ENCODE measurements at regions not wholly inside any gene's neighbourhood (a gene's known extent, or its start where the extent isn't known, plus 50 kb on each side); places are given as distances from the start of the nearest gene placed in this dataset.

DNA sequence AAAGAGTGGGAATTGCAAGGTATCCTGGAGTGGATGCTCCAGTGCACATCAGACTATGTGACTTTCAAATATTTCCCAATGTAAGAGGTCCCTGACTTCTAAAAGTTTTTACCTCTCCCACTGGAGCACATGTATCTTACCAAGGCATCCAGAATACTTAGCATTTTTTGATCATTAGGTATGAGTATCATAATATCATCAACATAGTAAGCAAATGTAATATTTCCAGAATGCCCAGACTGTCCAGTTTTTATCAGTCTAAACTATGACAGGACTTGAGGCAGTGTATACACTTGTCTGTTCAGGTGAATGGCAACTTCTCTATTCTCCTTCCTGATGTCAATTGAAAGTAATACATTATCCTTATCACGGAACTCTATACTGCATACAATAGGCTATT lies 924.6 kb upstream of the GJE1 start:
- Histone ChIP-seq H4K20me1 (ENCODE audit: low read depth) (no peaks in the 10 kb centered on the region), H2AFZ (replicated peaks) (no peak overlapping the region), H3K27me3 (no peaks in the 10 kb centered on the region), H3K9me3 (ENCODE audit: low read depth) (no peaks in the 10 kb centered on the region), H3F3A (ENCODE audit: low read depth) (no peaks in the 10 kb centered on the region), H3K27ac (no peak overlapping the region), H3K4me2 (no peak overlapping the region), H3K4me1 (no peaks in the 10 kb centered on the region), H3K4me3 (no peak overlapping the region), H3K79me2 (ENCODE audit: low read depth) (no peaks in the 10 kb centered on the region), H3K9ac (no peak overlapping the region), H3K36me3 (no peaks in the 10 kb centered on the region)
- Mint-ChIP-seq H3K27ac (no peak overlapping the region), H3K4me1 (no peaks in the 10 kb centered on the region), H3K9me3 (no peaks in the 10 kb centered on the region), H3K27me3 (ENCODE audit: insufficient read depth, low read depth) (no peaks in the 10 kb centered on the region), H3K4me3 (no peak overlapping the region), H3K36me3 (no peaks in the 10 kb centered on the region)
- DNase-seq (ENCODE audit: low spot score) = no peak
- no peak for TF ChIP-seq EZH2 (IDR thresholded peaks at IDR 0.05)

- Mint-ChIP-seq H3K4me3 (no peak overlapping the region), H3K9me3 (no peaks in the 10 kb centered on the region), H3K36me3 (no peaks in the 10 kb centered on the region), H3K27ac (no peak overlapping the region), H3K4me1 (peaks cover 1% of the 10 kb centered on the region), H3K27me3 (ENCODE audit: insufficient read depth, low read depth) (no peaks in the 10 kb centered on the region)
- Histone ChIP-seq H3K4me2 (no peak overlapping the region), H3K9ac (no peak overlapping the region), H3K79me2 (ENCODE audit: low read depth) (no peaks in the 10 kb centered on the region), H3K4me1 (peaks cover 2% of the 10 kb centered on the region), H3K27me3 (no peaks in the 10 kb centered on the region), H3F3A (ENCODE audit: low read depth) (no peaks in the 10 kb centered on the region), H2AFZ (replicated peaks) (no peak overlapping the region), H3K27ac (no peak overlapping the region), H3K9me3 (ENCODE audit: low read depth) (no peaks in the 10 kb centered on the region), H4K20me1 (ENCODE audit: low read depth) (no peaks in the 10 kb centered on the region), H3K36me3 (no peaks in the 10 kb centered on the region), H3K4me3 (no peak overlapping the region)
- no peak for TF ChIP-seq EZH2phosphoT487 (IDR thresholded peaks at IDR 0.05)
- TF ChIP-seq CTCF (IDR thresholded peaks at IDR 0.05) = no peak
- no peak for TF ChIP-seq EZH2 (IDR thresholded peaks at IDR 0.05)
- no peak for DNase-seq (ENCODE audit: low spot score)
These were observed 928.7 kb upstream of the GJE1 start for GRCh38 chr6:141203902-141204575.

GRCh38 chr6:141202626-141203025 lies 930.1 kb upstream of the GJE1 start:
- Mint-ChIP-seq H3K4me3 (no peak overlapping the region), H3K27ac (no peak overlapping the region), H3K27me3 (ENCODE audit: insufficient read depth, low read depth) (no peaks in the 10 kb centered on the region), H3K4me1 (peaks cover 3% of the 10 kb centered on the region), H3K36me3 (no peaks in the 10 kb centered on the region), H3K9me3 (no peaks in the 10 kb centered on the region)
- Histone ChIP-seq H3K36me3 (no peaks in the 10 kb centered on the region), H3K79me2 (ENCODE audit: low read depth) (no peaks in the 10 kb centered on the region), H3K9ac (no peak overlapping the region), H3K27ac (no peak overlapping the region), H3K4me1 (peaks cover 7% of the 10 kb centered on the region), H3F3A (ENCODE audit: low read depth) (no peaks in the 10 kb centered on the region), H3K9me3 (ENCODE audit: low read depth) (no peaks in the 10 kb centered on the region), H3K27me3 (no peaks in the 10 kb centered on the region), H2AFZ (replicated peaks) (no peak overlapping the region), H4K20me1 (ENCODE audit: low read depth) (no peaks in the 10 kb centered on the region), H3K4me2 (no peak overlapping the region), H3K4me3 (no peak overlapping the region)
- TF ChIP-seq EZH2phosphoT487 (IDR thresholded peaks at IDR 0.05) = no peak
- no peak for TF ChIP-seq CTCF (IDR thresholded peaks at IDR 0.05)
- no peak for TF ChIP-seq EZH2 (IDR thresholded peaks at IDR 0.05)
- no peak for DNase-seq (ENCODE audit: low spot score)

- Histone ChIP-seq H3K27me3 (no peaks in the 10 kb centered on the region), H2AFZ (replicated peaks) (peak overlapping the region; percentile 30), H3K79me2 (ENCODE audit: low read depth) (no peaks in the 10 kb centered on the region), H4K20me1 (ENCODE audit: low read depth) (no peaks in the 10 kb centered on the region), H3F3A (ENCODE audit: low read depth) (no peaks in the 10 kb centered on the region), H3K27ac (no peak overlapping the region), H3K9ac (no peak overlapping the region), H3K9me3 (ENCODE audit: low read depth) (no peaks in the 10 kb centered on the region), H3K4me3 (no peak overlapping the region), H3K36me3 (no peaks in the 10 kb centered on the region), H3K4me2 (no peak overlapping the region), H3K4me1 (peaks cover 7% of the 10 kb centered on the region)
- H3K9me3 Mint-ChIP-seq = peaks cover 6% of the 10 kb centered on the region
- no peak overlapping the region for H3K27ac Mint-ChIP-seq
- DNase-seq (ENCODE audit: low spot score) = peak; percentile 7
- no peaks in the 10 kb centered on the region for H3K36me3 Mint-ChIP-seq
- H3K4me1 Mint-ChIP-seq = peaks cover 3% of the 10 kb centered on the region
- no peaks in the 10 kb centered on the region for H3K27me3 Mint-ChIP-seq (ENCODE audit: insufficient read depth, low read depth)
- TF ChIP-seq CTCF (IDR thresholded peaks at IDR 0.05) (no peak), EZH2 (IDR thresholded peaks at IDR 0.05) (no peak)
- H3K4me3 Mint-ChIP-seq = no peak overlapping the region
These were observed 933.7 kb upstream of the GJE1 start for GRCh38 chr6:141199074-141199473.
